Stimulated activated CD4-positive, alpha-beta T cell treated with anti-CD3 and anti-CD28 coated beads, TNF-alpha, amount 100 ng/mL, for 24 hours (primary cell): ENCODE measurements at regions not wholly inside any gene's neighbourhood (a gene's known extent, or its start where the extent isn't known, plus 50 kb on each side); places are given as distances from the start of the nearest gene placed in this dataset.

Experiments
- DNase-seq, 3 experiments: peaks; one replicate each; pipeline ENCODE4 v3.0.0-alpha.2; 2020; ENCODE audit warnings: low read depth in 3 of 3

DNA sequence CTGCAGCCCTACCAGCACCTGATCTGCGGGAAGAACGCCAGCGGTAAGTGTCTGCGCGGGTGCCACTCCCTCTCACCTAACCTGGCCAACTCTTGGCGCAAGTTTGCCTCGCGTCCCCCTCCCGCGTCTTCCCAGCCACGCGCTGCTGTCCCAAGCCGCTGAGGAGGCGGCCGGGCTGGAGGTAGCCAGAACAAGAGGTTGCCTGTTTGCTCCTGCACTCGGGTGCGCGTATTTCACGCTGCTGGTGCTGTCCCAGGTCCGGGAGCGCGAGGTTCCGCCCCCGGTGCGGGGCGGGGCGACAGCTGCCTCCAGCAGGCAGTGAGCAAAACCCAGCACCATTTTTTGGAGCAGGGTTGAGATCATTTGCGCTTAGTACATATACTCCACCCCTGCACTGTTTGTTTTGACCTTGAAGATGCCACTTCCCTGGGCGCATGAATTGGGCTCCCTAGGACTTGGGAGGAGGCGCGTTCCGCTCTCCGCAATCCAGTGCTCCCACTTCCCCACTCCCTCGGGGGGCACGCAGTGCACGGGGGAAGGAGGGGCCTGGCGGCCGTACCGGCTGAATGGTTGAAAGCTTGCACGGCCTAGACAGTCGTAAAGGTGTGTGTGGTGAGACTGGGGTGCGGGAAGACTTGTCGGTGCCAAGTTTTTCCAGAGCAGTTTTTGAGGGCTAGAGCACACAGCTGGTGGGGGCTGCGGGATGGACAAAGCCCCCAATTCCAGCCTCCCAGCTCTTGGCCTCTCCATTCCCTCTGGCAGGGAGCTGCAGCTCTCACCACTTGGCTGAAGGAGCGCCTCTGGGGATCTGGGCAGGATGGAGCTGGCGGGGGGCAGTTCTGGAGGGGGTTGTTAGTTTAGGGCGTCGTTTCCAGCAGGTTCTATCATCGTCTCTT lies 226.9 kb upstream of the CRY1 start:
- peak; percentile 55 to 82 (median 63) for DNase-seq

DNA sequence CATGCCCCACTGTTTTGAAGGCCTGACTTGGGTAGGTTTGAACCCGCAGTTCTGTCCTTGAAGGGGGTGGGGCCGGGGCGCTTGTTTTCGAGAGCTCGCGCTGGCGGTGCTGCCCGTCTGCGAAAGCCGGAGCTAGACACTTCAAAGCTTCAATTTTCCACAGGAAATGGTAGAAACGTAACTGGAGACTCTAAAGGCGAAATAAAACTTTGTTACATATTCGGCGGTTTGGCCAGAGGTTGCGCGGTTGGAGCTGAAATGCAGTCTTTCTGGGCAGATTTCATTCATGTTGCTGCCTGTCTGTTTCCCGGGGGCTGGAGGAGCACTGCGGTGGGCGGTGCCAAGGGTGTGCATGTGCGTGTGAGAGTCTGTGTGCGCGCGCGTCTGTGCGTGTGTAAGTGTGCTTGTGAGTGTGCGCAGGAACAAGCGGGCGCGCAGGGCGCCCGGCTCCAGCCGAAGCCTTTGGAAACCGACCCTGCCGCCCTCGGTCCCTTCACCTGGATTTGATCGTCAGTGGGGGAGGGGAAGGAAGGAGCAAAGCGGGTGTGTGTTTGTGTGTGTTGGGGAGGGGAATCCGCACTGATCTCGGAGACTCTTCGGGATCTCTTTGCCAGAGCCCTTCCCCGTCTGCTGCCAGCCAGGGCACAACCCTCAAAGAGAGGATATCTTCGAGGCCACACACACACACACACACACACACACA lies 227.7 kb upstream of the CRY1 start:
- DNase-seq, result peak; percentile 40 to 77 (median 42)

DNA sequence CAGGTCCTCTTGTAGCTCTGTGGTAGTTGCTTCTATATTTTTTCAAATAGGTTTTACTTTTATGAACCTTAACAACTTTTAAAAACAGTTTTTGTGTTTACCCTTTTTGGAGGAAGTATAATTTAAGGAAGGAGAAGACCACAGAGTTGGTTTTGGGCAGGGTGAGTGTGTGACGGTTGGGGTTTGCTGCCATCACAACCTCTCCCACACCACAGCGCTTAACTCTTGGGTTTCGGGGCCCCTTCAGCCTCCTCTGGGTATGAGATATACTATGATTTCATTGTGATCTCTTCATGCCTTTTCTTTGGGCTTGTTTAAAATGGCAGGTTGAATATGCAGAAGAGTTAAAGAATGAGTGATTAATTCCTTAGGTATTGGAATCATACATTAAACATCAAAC lies 228.7 kb upstream of the CRY1 start:
- DNase-seq, result peak in 1 of 3 experiments; percentile 44

DNA sequence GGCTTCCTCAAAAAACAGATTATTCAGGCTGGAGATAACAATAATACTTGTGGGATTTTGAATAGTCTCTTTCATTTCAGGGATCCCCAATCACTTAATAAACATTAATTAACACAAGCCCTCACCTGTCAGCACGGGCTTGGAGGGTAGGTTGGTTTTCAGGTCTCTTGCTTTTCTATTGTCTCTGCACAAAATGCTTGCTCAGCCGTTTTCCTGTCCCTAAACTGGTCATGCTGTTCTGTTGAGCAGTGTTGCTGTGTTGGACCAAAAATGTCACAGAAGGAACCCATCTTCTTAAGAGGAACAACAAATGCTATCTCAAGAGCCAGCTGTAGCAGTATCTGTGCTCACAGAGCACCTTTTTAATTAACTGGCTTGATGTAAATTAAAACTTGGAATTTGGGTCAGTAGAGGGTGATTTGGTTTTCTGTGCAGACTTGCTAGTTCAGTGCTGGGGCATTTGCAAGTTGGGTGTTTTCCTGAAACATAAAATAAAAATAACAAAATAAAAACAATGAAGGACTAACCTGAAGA lies 231.8 kb upstream of the CRY1 start:
- no peak for DNase-seq

DNA sequence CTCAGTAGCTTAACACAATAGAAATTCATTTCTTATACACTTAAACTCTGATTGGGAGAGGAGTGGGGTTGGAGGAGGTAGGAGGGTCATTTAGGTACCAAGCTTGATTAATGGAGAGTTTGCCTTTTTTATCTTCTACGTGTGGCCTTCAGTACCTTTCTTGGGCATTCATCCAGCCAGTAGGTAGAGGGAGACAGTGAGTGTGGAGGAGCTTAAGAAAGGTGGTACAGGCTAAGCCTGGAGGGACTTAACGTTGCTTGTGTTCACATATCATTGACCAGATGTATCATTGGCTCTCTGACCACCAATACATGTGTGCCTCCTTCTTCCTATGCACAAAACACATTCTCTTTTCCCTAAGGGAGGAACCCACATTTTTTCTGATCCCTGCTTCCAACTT lies 232.9 kb upstream of the CRY1 start:
- DNase-seq, result no peak

DNA sequence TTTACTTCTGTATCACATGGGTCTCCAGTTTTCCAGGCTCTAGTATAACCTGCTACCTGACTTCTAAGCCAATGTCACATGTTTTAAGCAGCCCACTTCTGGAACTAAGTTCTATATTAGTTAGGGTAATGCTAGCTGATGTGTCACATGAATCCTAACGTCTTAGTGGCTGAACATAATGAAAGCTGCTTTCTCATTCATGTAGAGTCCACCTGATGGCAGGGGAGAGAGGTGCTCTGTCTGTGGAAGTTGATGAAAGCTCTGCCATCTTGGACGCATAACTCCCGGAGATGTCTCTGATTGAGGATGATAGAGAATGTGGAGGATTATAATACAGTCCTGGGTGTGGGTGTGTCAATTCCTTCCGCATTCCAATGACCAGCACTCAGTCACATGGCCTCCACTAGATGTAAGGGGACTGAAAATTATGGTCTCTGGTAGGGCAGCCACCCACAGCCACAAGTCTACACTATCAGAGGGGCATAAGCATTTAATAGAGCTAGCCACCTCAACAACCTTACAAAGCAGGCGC lies 234.4 kb upstream of the CRY1 start:
- DNase-seq, result no peak

DNA sequence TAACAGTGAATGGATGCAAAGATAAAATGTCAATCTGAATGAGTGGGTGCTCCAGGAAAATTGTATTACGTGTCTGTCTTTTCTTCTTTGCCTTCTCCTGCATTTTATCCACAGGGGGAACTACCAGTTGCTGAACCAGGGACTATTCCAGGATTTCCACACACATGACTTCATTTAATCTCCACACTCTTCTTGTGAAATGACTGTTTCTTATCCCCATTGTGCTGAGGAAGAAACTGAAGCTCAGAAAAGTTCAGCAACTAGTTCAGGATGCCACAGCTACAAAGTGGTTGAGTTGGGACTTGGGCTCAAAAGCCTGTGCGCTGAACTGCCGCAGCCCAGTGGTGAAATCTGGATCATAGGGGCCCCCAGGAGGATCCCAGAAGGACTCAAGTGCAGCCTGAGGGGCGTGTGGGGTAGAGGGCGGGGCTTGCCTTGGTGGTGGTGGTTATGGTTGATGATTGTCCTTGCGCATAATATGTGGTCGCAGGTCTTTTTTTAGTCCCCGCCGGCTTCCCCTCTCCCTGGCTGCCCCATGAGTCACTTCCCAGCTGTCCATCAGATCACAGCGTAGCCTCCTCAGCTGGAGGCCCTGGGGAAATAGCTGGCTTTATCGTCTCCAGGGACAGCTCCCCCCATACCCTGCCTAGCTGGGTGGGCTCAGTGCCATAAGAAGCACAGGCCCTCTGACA lies 235.2 kb upstream of the CRY1 start:
- no peak for DNase-seq

DNA sequence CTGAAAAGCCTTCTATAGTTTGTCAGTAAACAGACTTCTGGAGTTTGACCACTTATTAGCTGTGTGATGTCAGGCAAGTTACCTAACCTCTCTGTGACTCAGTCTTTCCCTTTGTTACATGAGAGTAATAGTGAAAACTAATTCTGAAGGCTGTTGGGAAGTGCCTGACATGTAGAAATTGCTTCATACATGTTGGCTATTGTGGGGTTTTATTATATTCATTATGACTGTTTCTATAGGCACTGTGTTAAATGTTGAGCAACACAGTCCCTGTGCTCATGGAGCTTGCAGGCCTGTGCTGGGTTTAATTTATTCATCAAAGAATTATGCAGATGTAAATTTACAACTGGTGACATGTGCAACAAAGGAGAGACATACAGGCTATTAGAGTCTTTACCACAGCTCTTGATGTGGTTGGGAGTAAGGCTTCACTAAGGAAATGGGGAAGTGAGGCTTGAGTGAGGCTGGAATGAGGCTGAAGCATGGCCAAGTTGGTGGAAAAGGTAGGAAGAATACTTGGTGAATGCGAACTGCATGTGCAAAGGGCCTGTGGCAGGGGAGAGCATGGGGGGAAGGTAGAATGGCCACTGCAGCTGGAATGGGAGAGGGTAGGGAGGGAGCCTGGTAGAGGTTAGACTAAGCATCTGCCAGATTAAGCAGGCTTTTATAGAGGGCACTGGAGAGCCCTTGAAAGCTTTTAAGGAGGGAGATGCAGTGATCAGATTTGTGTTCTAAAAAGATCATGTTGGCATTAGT lies 236.4 kb upstream of the CRY1 start:
- no peak for DNase-seq

DNA sequence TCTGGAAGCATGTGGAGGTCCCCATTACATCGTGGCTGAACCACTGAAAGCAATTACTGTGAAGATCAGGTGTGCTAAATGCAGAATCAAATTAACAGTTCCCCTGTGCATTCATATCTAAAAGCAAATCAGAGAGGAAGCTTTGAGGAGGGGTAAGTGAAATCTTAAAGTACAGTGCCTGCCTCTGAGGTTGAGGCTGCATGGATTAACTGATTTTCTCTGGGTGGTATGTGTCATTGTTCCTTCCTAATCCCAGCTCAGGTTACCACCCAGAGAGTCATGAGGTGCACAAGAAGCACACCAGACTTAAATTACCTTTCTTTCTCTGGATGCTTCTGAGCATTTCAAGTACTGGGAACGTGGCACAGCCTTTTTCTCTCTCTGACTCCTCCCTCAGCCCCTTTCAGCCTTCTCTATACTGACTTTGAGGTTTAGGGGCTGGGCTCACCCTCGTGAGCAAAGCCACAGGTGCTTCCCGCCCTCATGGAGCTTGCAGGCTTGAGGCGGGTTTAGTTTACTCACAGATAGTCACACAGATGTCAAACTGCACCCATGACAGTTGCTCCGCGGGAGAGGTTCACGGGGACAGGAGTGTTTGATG lies 237.6 kb upstream of the CRY1 start:
- DNase-seq, result no peak

DNA sequence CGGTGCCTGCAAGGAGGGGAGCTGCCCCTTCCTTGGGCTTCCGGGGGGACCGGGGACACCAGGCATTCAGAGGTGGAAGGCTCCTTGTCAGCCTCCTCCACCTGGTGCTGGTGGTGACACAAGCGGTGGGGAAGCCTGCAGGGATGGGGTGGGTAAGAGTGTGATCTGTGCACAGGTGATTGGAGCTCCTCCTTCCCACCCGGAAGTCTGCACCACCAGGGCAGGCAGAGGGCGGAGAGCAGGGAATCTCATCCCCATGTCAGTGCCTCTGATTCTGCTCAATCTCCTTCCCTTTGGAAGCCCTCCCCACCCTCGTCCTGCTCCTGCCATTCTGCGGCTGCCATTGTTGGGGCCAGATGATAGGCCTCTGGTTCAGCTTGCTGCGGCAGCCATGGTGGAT lies 238.1 kb upstream of the CRY1 start:
- DNase-seq, result no peak

DNA sequence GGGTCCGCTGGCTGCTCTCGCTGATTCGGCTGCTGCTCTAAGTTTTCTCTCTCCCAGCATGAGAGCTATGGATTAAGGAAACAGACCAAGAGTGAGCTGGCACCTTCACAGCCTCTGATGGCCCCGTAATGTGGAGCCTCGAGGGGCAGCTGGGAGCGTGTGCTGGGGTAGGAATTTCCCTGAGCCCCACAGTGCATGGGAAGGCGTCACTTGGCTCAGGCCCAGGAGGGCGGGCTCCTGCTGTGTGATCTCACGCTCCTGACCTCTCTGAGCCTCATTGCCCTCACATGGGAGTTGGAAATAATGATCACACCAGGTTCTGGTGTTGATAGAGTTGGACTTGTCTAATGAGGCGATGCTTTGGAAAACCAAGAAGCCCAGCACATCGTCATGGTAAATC lies 238.6 kb upstream of the CRY1 start:
- DNase-seq, result no peak

DNA sequence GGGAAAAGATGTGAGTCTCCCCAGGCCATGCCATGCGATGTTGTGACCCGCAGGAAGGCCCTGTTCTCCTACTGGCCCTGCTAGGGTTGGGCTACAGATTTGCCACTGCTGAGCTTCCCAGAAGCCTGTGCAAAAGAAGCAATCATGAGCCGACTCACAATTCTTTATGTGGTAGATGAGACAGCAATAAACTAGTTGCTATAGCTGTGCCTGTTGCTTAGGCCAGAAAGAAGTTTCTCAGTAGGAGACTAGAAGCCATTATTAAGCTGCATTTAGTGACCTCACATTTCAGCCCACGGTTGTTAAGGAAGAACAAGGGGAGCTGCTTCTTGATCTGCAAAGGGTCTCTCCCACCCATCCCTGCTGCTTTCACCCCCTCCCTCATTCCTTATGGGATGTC lies 239.4 kb upstream of the CRY1 start:
- no peak for DNase-seq

DNA sequence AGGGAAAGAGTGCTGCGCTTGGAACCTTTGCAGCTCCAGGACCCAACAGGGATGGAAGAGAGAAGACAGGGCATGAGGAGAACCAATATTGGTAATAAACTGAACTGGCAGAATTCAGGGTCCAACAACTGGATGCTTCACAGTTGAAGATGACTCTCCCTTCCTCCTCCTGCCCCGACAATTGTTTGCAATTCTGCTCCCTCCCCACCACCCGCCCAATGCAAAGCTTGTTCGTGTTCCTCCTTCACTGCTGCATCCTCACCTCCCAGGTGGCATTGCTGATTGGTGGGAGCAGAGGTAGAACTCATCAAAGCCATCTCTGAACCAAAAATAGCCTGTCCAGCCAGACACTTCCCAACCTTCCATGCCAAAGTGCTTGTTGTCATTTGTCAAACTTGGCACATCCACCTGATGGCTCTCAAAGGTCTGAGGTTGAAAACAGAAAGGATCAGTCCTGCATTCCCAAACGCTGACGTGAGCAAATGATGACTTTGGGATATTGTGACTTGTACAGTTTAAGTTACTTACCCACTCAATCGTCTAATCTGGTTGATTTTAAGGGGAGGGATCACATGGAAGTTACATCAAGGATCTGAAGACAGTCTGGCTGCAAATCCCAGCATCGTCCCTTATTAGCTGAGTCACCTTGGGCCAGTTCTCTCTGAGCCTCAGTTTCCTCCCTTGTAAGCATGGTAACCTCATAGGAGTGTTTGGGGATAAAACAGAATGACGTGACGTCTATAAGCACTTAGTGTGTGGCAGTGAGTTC lies 242.6 kb upstream of the CRY1 start:
- no peak for DNase-seq

DNA sequence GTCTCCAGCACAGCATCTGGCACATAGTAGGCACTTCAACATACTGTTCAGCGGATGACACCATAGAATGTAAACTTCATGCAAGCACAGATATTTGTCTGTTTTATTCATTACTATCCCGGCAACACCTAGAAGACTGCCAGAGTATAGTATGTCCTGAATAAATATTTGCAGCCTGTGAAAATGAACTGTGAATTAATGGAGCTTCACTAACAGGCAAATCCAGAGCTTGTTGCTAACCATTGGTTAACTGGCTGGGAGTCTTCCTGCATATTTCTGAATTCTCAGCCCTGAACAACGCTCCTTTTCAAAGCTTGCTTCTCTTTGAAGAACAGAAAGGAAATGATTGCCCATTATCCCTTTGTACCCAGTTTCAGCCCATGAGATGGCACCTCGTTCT lies 243.3 kb upstream of the CRY1 start:
- no peak for DNase-seq

DNA sequence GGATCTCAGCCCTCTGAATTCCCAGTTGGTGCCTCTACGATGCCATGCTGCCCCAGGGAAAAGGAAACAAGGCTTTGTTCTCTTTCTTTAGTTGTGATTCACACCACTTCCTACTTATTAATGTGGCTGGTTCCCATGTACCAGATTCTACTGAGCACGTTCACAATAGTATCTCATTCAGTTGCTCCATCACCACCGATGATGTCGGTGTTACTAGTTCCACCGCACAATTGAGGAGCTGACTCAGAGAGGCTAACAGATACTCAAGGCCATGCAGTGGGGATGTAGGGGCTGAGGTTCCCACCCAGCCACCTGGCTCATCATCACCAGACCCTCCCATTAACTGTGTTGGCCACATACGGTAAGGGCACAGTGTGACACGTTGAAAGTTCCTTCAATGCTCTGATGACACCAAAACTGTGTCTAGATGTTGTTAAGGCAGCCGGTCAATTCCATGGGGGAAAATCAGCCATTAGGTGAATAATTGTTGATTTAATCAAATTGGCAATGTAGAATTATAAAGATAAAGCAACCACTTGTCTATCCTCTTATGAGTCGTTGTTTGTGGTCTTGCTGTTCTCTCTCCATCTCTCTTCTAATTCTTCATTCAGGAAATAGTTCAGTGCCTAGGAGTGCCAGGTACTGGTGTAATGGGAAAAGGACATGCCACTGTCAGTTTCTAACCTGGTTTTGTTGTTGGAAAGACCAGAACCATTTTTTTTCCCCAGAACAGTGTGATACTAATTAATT lies 244.2 kb upstream of the CRY1 start:
- no peak for DNase-seq

DNA sequence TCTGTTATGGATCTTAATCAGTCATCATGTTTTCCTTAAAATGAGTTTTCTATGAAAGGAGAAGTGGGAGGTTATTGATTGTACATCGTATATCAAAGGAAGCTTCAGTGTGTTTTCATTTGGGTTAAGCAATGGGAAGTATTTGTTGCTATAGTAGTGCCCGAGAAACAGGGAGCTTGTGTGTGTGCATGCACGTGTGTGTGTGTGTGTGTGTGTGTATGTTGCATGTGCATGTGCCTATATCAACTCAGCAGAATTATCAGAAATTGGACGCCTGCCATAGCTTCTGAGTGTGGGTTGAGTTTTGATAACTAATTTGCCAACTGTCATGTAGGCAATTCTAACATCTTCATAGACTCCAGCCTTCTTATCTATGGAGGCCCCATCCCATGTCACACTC lies 246.1 kb upstream of the CRY1 start:
- DNase-seq, result no peak

DNA sequence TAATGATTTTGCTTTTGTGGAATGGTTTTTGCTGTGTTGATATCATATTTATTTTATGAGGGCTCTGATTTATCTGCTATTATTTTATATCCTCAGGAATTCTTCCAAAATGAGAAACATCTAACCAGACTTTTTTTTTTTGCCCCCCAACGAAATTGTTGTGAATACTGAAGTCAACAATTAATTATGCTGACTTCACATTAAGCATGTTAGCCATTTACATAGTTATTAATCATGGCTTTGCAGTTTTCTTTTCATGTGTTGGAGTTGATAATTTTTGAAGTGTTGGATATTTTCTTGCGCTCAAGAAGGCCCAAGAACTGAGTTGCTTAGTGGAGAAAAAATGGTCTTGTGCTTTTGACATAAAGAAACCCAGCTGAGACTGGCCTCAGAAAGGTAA lies 246.6 kb upstream of the CRY1 start:
- DNase-seq, result no peak

DNA sequence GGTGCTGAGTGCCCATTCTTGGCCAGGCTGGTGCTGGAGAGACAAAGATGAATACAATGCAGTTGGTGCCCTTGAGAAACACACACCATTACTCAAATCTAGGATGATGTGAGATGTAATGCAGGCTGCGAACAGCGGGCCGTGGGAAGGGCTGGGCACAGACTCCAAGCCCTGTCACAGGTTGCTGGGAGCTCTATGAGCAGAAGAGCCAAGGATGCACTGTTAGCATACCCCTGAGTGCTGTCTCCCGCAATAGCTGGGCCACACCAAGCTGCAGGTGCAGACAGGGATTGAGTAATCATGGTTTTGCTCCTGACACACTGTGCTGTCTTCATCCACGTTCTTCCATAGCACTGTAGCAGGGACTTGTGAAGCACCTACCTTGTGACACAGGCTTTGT lies 247.5 kb upstream of the CRY1 start:
- DNase-seq, result no peak

DNA sequence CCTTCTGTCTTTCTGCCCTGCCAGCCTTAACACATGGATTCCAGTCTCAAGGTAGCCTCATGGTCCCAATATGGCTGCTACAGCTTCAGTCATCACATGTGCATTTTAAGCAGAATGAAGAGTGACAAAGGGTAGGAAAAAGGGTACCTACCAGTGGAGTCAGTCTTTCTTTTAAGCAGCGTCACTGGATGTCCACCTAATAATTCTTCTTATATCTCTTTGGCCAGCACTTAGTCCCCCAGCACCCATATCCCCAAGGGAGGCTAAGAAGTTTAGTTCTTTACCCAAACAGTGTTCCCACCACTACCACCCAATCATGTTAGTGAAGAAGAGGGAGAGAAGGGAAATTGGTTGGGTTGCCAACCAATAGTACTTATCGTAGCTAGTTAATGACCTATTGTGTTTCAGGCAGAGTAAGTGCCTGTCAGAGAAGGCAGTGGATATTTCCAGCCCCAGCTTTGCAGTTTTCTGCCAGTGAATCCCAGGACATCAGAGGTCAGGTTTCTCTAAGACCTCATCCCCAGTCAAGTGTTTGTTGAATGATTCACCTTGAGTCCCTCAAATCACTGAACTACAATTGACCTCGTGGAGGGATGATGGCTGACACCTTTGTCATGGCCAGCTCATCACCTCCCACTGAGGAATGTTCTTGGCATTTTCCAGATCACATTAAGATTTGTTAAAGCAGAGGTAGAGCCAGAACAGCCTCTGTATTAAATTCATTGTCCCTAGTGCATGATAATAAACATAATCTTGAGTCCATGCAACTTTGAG lies 250.9 kb upstream of the CRY1 start:
- DNase-seq, result no peak
